Gastroesophageal sphincter (tissue), 3 donors: ENCODE measurements at regions not wholly inside any gene's neighbourhood (a gene's known extent, or its start where the extent isn't known, plus 50 kb on each side); places are given as distances from the start of the nearest gene placed in this dataset.

Experiments
- CTCF ChIP-seq, 4 experiments: fragments of 200-600 bp in 2 of 4; fragments of 450-650 bp in 2 of 4; sonication (generic) in 1 of 4; IDR thresholded peaks; one replicate each; pipeline ENCODE4 v1.5.1; 2017 to 2019; ENCODE audit warnings: antibody characterized with exemption in 4 of 4, mild to moderate bottlenecking in 2 of 4, moderate library complexity in 2 of 4
- EP300 ChIP-seq: sonication (generic); formaldehyde crosslinking; IDR thresholded peaks from one replicate; pipeline ENCODE4 v1.6.1; 2017; ENCODE audit warnings: antibody characterized with exemption, mild to moderate bottlenecking
- POLR2A ChIP-seq, 2 donors: fragments of 450-650 bp; IDR thresholded peaks; one replicate each; pipeline ENCODE4 v1.6.1; 2017; ENCODE audit warnings: antibody characterized with exemption in 2 of 2, mild to moderate bottlenecking in 2 of 2, moderate library complexity in 1 of 2
- POLR2AphosphoS5 ChIP-seq: sonication (generic); formaldehyde crosslinking; IDR thresholded peaks from one replicate; pipeline ENCODE4 v1.6.1; 2017; ENCODE audit warnings: antibody characterized with exemption

DNA sequence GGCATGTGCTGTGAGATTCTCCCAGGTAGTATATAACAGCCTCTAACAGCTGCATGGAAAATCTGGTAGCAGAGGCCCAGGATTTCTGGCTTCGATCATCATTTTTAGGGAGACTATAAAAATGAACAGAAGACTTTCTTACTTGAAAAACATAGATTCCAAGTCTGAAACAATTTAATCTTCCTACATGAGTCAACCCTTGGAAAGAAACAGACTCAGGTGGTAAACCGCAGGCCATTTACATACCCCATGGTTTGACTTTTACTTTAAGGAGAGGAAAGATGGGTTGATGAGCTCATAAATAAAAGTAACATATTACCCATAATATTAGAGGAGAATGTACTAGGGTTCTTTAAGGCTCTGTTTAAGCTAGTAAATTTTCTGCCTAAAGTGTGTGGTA, 121.6 kb downstream of the CYSLTR2 start:
- TF ChIP-seq POLR2AphosphoS5 (no peak), POLR2A (IDR thresholded peaks at IDR 0.05) (no peak), CTCF (IDR thresholded peaks at IDR 0.05) (no peak), EP300 (no peak)
